Panc1 (cell line): ENCODE measurements at regions not wholly inside any gene's neighbourhood (a gene's known extent, or its start where the extent isn't known, plus 50 kb on each side); places are given as distances from the start of the nearest gene placed in this dataset.

Experiments used
- CTCF ChIP-seq: fragments of 450-650 bp; IDR thresholded peaks from 2 replicates; pipeline ENCODE4 v1.5.1; 2017; ENCODE audit warnings: mild to moderate bottlenecking
- POLR2AphosphoS5 ChIP-seq: IDR thresholded peaks from 2 replicates; pipeline ENCODE4 v1.6.1; 2012; ENCODE audit warnings: mild to moderate bottlenecking, low read depth, low read length, moderate library complexity
- TF ChIP-seq, protein P1 (sequence below), 2 experiments: IDR thresholded peaks; 2 replicates each; pipeline ENCODE4 v1.6.1; 2011 to 2012; ENCODE audit warnings: low read depth in 2 of 2, control low read depth in 1 of 2, low read length in 1 of 2, mild to moderate bottlenecking in 1 of 2, moderate library complexity in 1 of 2; ENCODE audit not compliant: insufficient read depth in 1 of 2

GRCh38 chr12:87140262-87140661, 884.1 kb upstream of the MGAT4C start:
- TF ChIP-seq CTCF = no peak
- TF ChIP-seq POLR2AphosphoS5 = no peak
- TF ChIP-seq, protein P1, sequence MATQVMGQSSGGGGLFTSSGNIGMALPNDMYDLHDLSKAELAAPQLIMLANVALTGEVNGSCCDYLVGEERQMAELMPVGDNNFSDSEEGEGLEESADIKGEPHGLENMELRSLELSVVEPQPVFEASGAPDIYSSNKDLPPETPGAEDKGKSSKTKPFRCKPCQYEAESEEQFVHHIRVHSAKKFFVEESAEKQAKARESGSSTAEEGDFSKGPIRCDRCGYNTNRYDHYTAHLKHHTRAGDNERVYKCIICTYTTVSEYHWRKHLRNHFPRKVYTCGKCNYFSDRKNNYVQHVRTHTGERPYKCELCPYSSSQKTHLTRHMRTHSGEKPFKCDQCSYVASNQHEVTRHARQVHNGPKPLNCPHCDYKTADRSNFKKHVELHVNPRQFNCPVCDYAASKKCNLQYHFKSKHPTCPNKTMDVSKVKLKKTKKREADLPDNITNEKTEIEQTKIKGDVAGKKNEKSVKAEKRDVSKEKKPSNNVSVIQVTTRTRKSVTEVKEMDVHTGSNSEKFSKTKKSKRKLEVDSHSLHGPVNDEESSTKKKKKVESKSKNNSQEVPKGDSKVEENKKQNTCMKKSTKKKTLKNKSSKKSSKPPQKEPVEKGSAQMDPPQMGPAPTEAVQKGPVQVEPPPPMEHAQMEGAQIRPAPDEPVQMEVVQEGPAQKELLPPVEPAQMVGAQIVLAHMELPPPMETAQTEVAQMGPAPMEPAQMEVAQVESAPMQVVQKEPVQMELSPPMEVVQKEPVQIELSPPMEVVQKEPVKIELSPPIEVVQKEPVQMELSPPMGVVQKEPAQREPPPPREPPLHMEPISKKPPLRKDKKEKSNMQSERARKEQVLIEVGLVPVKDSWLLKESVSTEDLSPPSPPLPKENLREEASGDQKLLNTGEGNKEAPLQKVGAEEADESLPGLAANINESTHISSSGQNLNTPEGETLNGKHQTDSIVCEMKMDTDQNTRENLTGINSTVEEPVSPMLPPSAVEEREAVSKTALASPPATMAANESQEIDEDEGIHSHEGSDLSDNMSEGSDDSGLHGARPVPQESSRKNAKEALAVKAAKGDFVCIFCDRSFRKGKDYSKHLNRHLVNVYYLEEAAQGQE (IDR thresholded peaks at IDR 0.05; ENCODE audit: insufficient read depth in 1 of 2, low read depth in 2 of 2, low read length in 1 of 2) = no peak
